ENCODE measurements at regions not wholly inside any gene's neighbourhood (a gene's known extent, or its start where the extent isn't known, plus 50 kb on each side); places are given as distances from the start of the nearest gene placed in this dataset.

DNA sequence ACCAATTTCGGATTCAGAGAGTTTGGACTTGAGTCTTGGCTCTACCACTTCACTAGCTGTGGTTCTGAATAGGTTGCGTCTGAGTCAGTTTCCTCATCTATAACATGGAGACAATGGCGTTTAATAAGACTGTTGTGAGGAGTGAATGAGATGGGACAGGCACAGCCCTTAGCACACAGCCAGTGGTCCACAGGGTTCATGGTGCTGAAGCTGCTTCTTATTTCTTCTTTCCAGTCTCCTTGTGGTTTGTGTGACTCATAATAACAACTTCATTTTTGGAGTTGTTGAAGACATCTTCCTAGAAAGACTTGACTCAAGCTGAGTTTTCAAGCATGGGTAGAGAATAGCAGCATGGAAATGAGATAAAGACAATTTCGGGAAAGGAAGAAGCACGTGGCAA lies 172.6 kb upstream of the PPP2R2B start:
- no peaks in the 10 kb centered on the region for H3K4me1 ChIP-seq
- no peak overlapping the region for H3K27ac ChIP-seq
- TF ChIP-seq, protein P1, sequence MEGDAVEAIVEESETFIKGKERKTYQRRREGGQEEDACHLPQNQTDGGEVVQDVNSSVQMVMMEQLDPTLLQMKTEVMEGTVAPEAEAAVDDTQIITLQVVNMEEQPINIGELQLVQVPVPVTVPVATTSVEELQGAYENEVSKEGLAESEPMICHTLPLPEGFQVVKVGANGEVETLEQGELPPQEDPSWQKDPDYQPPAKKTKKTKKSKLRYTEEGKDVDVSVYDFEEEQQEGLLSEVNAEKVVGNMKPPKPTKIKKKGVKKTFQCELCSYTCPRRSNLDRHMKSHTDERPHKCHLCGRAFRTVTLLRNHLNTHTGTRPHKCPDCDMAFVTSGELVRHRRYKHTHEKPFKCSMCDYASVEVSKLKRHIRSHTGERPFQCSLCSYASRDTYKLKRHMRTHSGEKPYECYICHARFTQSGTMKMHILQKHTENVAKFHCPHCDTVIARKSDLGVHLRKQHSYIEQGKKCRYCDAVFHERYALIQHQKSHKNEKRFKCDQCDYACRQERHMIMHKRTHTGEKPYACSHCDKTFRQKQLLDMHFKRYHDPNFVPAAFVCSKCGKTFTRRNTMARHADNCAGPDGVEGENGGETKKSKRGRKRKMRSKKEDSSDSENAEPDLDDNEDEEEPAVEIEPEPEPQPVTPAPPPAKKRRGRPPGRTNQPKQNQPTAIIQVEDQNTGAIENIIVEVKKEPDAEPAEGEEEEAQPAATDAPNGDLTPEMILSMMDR (IDR thresholded peaks at IDR 0.05): no peak
- TF ChIP-seq POLR2A (IDR thresholded peaks at IDR 0.05): no peak
- peaks cover 0 to 13% (median 0%) of the 10 kb centered on the region in 9 donors for H3K27me3 ChIP-seq
- no peaks in the 10 kb centered on the region for H3K9me3 ChIP-seq
- DNase-seq: no peak
- ATAC-seq: no peak
- 72 to 81% (median 77%) methylated on average over 5 of the region's 5 CpGs for WGBS, 4 donors
- no peaks in the 10 kb centered on the region for H3K36me3 ChIP-seq
- no peak overlapping the region for H3K4me3 ChIP-seq
- intact Hi-C loops (cut with DNase I): no loop called here

DNA sequence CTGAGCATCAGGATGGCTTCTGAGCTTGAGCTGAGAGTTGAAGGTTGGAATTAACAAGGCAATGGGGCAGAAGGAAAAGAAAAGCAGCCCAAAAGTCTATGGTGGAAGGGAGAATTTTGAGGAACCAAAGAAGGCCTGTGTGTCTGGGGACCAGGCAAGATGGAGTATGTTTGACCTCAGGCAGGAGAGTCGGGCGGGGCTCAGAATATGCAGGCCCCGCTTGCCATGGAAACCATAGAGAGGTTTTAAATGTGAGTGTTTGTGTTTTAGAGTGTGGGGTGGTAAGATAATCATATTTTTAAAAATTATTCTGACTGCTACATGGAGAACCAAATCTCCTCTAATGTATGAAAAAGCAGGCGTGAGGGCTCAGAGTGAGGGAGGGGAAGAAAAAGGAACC lies 174.0 kb upstream of the PPP2R2B start:
- Histone ChIP-seq H3K4me3 (no peak overlapping the region), H3K9me3 (no peaks in the 10 kb centered on the region), H3K4me1 (no peaks in the 10 kb centered on the region), H3K36me3 (no peaks in the 10 kb centered on the region), H3K27ac (no peak overlapping the region), H3K27me3 (peaks cover 0 to 19% (median 0%) of the 10 kb centered on the region in 9 donors)
- WGBS, 4 donors: 87 to 91% (median 91%) methylated on average over 4 of the region's 4 CpGs
- TF ChIP-seq, protein P1 (IDR thresholded peaks at IDR 0.05): no peak
- no peak for TF ChIP-seq POLR2A (IDR thresholded peaks at IDR 0.05)
- ATAC-seq: no peak
- no peak for DNase-seq
- intact Hi-C loops (cut with DNase I): no loop called here

DNA sequence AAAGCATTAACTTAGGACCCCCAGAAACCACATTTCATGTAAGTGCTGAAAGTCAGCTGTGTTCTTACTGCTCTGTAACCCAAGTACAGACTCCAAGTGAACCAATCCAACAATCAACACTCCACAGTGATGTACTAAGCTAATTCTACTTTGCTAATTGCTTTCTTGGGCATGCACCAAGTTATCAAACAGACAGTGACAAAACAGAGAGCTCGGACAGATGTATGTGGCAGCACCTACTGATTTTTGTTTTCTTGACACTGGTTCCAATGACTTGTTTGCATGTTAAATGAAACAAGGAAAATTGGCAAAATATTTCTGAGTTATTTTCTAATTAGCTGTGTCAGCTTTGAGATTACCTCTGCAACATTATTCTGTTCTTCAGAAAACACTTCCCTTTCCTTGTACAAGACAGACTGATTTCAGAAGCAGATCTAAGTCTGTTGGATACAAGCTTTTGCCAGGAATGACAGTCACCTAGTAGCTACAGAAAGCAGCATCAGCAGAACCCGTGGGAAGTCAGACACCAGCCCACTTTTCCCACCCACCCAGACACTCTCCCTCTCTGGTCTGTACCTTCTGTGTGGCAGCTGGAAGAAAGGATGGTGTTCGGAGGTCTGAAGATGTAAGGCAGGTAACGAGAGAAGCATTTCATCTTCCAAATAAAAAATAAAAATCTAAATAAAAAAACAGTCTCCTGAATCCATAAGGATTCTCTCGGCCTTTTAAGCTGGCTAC lies 176.7 kb upstream of the PPP2R2B start:
- peaks cover 0 to 25% (median 0%) of the 10 kb centered on the region in 9 donors for H3K27me3 ChIP-seq
- DNase-seq (no peak), ATAC-seq (no peak)
- H3K9me3 ChIP-seq: no peaks in the 10 kb centered on the region
- intact Hi-C loops (cut with DNase I): no loop called here
- no peaks in the 10 kb centered on the region for H3K4me1 ChIP-seq
- H3K36me3 ChIP-seq: no peaks in the 10 kb centered on the region
- TF ChIP-seq POLR2A (IDR thresholded peaks at IDR 0.05): no peak
- TF ChIP-seq, protein P1 (IDR thresholded peaks at IDR 0.05): no peak
- no peak overlapping the region for H3K4me3 ChIP-seq
- no peak overlapping the region for H3K27ac ChIP-seq
- 52 to 65% (median 58%) methylated on average over 5 of the region's 5 CpGs for WGBS, 4 donors

DNA sequence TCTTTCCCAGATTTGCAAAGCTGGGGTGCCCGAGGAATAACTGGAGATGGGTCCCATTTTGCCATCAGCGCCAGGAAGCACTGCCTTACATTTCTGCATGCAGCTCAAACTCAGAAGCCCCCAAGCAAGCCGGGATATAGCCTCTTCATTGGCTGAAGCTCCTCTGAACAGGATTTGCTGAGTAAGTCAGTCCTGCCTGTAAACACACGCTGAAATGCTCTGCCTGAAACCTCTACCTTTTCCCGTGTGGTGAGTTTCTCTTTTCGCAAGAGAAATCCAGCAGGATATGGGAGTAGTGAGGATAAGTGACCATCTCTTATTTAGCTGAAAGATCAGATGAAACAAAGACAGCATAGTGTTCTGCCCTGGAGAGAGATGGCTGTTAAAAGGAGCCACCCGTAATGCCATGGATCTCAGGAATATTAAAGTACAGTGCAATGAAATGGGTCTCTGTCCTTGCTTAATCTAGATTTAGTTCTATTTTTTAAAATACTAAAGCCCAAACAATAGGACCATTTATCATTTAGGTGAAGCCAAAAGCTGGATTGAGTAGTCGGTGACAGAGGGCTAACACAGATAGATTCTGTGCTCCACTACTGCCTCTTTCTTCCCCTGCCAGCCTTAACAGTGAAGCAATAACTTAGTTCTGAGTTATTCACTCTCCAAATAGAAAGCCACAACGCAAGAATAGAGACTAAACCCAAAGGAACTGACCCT lies 177.5 kb upstream of the PPP2R2B start:
- Histone ChIP-seq H3K27me3 (peaks cover 0 to 33% (median 0%) of the 10 kb centered on the region in 9 donors), H3K4me3 (no peak overlapping the region), H3K27ac (no peak overlapping the region), H3K36me3 (no peaks in the 10 kb centered on the region), H3K4me1 (no peaks in the 10 kb centered on the region), H3K9me3 (no peaks in the 10 kb centered on the region)
- intact Hi-C loops (cut with DNase I): no loop called here
- TF ChIP-seq, protein P1 (IDR thresholded peaks at IDR 0.05): no peak
- no peak for TF ChIP-seq POLR2A (IDR thresholded peaks at IDR 0.05)
- DNase-seq (no peak), ATAC-seq (no peak)
- whole genome bisulfite sequencing, 4 donors: 36 to 47% (median 40%) methylated on average over 9 of the region's 9 CpGs
